Fibroblast of lung (primary cell): ENCODE measurements at regions not wholly inside any gene's neighbourhood (a gene's known extent, or its start where the extent isn't known, plus 50 kb on each side); places are given as distances from the start of the nearest gene placed in this dataset.

ENCODE experiments used
- EZH2 ChIP-seq: IDR thresholded peaks from 2 replicates; pipeline ENCODE4 v1.5.1; 2012; ENCODE audit warnings: low read length, control low read depth, mild to moderate bottlenecking; ENCODE audit errors: missing control alignments
- TF ChIP-seq, protein P1 (sequence below), 2 donors: IDR thresholded peaks in 1 of 2; conservative IDR thresholded peaks in 1 of 2; 1 replicate in 1 of 2; 2 replicates in 1 of 2; pipeline ENCODE4 v1.5.1; 2011 to 2012; ENCODE audit warnings: low read length in 2 of 2, control low read depth in 1 of 2, inconsistent platforms in 1 of 2, low read depth in 1 of 2, mild to moderate bottlenecking in 1 of 2

DNA sequence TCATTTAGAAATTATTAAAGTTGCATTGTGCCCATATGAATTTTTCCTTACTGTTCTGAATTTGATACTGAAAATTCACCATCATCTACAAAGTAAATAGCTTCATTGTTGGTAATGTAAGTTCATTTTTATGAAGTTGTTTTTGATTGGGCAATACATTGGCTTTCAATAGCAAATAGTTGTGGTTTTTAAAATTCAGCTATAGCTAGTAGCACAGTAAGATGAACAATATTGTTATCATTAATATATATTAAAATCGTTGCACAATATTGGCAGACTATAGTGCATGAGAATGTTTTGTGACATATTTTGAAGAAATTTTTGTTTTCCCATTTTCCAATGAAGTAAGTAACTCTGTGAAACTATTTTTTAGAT is 575.0 kb downstream of the PRKD1 start:
- TF ChIP-seq, protein P1, sequence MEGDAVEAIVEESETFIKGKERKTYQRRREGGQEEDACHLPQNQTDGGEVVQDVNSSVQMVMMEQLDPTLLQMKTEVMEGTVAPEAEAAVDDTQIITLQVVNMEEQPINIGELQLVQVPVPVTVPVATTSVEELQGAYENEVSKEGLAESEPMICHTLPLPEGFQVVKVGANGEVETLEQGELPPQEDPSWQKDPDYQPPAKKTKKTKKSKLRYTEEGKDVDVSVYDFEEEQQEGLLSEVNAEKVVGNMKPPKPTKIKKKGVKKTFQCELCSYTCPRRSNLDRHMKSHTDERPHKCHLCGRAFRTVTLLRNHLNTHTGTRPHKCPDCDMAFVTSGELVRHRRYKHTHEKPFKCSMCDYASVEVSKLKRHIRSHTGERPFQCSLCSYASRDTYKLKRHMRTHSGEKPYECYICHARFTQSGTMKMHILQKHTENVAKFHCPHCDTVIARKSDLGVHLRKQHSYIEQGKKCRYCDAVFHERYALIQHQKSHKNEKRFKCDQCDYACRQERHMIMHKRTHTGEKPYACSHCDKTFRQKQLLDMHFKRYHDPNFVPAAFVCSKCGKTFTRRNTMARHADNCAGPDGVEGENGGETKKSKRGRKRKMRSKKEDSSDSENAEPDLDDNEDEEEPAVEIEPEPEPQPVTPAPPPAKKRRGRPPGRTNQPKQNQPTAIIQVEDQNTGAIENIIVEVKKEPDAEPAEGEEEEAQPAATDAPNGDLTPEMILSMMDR (conservative IDR thresholded peaks at IDR 0.05 in 1 of 2, IDR thresholded peaks at IDR 0.05 in 1 of 2; ENCODE audit: low read depth in 1 of 2, low read length in 2 of 2), result no peak
- no peak for TF ChIP-seq EZH2
